GM12878 (cell line): ENCODE measurements at regions not wholly inside any gene's neighbourhood (a gene's known extent, or its start where the extent isn't known, plus 50 kb on each side); places are given as distances from the start of the nearest gene placed in this dataset.

ENCODE experiments used
- ATAC-seq: fragments of 200-7000 bp; cut with Tn5 transposase; 3 replicates; pipeline ENCODE4 v1.9.1; 2020; ENCODE audit warnings: mild to moderate bottlenecking, moderate library complexity
- BruUV-seq: library from RNA; stranded (reverse); fragments of 400-500 nt; replicated peaks from 2 replicates; lab custom pipeline; 2021; lab: Mats Ljungman, UMichigan
- CTCF ChIA-PET: fragments of 300-600 bp; sonication (Branson Sonifier 250); formaldehyde crosslinking; extraction: SDS; loops from one replicate; lab custom pipeline; 2021; ENCODE audit warnings: inconsistent platforms; lab: Yijun Ruan, JAX
- POLR2A ChIA-PET: fragments of 350-600 bp; formaldehyde crosslinking; extraction: SDS; loops from one replicate; lab custom pipeline; 2021; ENCODE audit warnings: inconsistent platforms; lab: Charles Lee
- RAD21 ChIA-PET: fragments of 300-600 bp; sonication (Branson Sonifier 250); formaldehyde crosslinking; loops from one replicate; lab custom pipeline; 2023; ENCODE audit warnings: antibody characterized with exemption; ENCODE audit not compliant: unreplicated experiment; lab: Charles Lee
- SMC1A ChIA-PET: fragments of 300-600 bp; sonication (Branson Sonifier 250); formaldehyde crosslinking; loops from one replicate; lab custom pipeline; 2023; ENCODE audit not compliant: unreplicated experiment, uncharacterized antibody; lab: Charles Lee
- DNase-seq: peaks from one replicate; pipeline ENCODE4 v3.0.0-alpha.2; 2011; ENCODE audit warnings: low read depth, low spot score
- FAIRE-seq: peaks from 3 replicates; lab custom pipeline; 2011; peaks lifted over from hg19 to GRCh38; lab: Jason Lieb, UNC
- H2AFZ ChIP-seq: 2 replicates; pipeline ENCODE4 v1.6.0; 2011; ENCODE audit warnings: low read depth, low read length, control low read depth; ENCODE audit not compliant: control insufficient read depth
- H3K27ac ChIP-seq: 2 replicates; pipeline ENCODE4 v1.5.1; 2011; ENCODE audit warnings: control low read depth; ENCODE audit not compliant: control insufficient read depth, insufficient read depth
- H3K27me3 ChIP-seq, 2 experiments: replicated peaks in 1 of 2; 2 replicates each; pipeline versions ENCODE4 v1.6.0 to v1.6.1; 2011; ENCODE audit warnings: low read length in 1 of 2; ENCODE audit not compliant: control insufficient read depth in 2 of 2, insufficient read depth in 2 of 2
- H3K36me3 ChIP-seq, 2 experiments: 2 replicates each; pipeline ENCODE4 v1.5.1; 2011; ENCODE audit warnings: low read length in 1 of 2; ENCODE audit not compliant: control insufficient read depth in 2 of 2, insufficient read depth in 2 of 2
- H3K4me1 ChIP-seq: 2 replicates; pipeline ENCODE4 v1.6.1; 2011; ENCODE audit warnings: mild to moderate bottlenecking, low read length, moderate library complexity, mixed read lengths; ENCODE audit not compliant: control insufficient read depth, insufficient read depth
- H3K4me2 ChIP-seq: 2 replicates; pipeline ENCODE4 v1.6.0; 2011; ENCODE audit warnings: control low read depth; ENCODE audit not compliant: control insufficient read depth, insufficient read depth
- H3K4me3 ChIP-seq: fragments of 200-600 bp; sonication (generic); 2 replicates; pipeline ENCODE4 v1.5.1; 2016
- H3K79me2 ChIP-seq: 2 replicates; pipeline ENCODE4 v1.6.0; 2011; ENCODE audit warnings: low read length; ENCODE audit not compliant: control insufficient read depth, insufficient read depth
- H3K9ac ChIP-seq: 2 replicates; pipeline ENCODE4 v1.8.0; 2011; ENCODE audit warnings: low read length, control low read depth, mixed read lengths; ENCODE audit not compliant: control insufficient read depth, insufficient read depth
- H3K9me3 ChIP-seq: replicated peaks from 3 replicates; pipeline ENCODE4 v1.5.1; 2011; ENCODE audit warnings: mild to moderate bottlenecking, low read length; ENCODE audit not compliant: control insufficient read depth, insufficient read depth
- H4K20me1 ChIP-seq: 2 replicates; pipeline ENCODE4 v1.6.0; 2011; ENCODE audit not compliant: control insufficient read depth, insufficient read depth
- BCL3 ChIP-seq: IDR thresholded peaks from 2 replicates; pipeline ENCODE4 v1.6.1; 2011; ENCODE audit warnings: borderline replicate concordance, low read depth, mild to moderate bottlenecking, moderate library complexity, low read length; ENCODE audit not compliant: insufficient read depth, poor library complexity, severe bottlenecking
- IRF5 ChIP-seq: fragments of 450-650 bp; IDR thresholded peaks from 2 replicates; pipeline ENCODE4 v1.6.1; 2017; ENCODE audit warnings: borderline replicate concordance
- MEF2B ChIP-seq: fragments of 450-650 bp; IDR thresholded peaks from 2 replicates; pipeline ENCODE4 v1.6.1; 2018; ENCODE audit warnings: mild to moderate bottlenecking, moderate library complexity; ENCODE audit not compliant: partially characterized antibody, poor library complexity, severe bottlenecking
- MXI1 ChIP-seq: fragments of 150-350 bp; IDR thresholded peaks from 2 replicates; pipeline ENCODE4 v1.6.1; 2011; ENCODE audit warnings: low read depth, mild to moderate bottlenecking, inconsistent platforms, low read length, improper control_type of control experiment
- MYB ChIP-seq: fragments of 150-350 bp; IDR thresholded peaks from 2 replicates; pipeline ENCODE4 v1.6.1; 2014; ENCODE audit warnings: mild to moderate bottlenecking, low read depth, low read length, borderline replicate concordance
- TAF1 ChIP-seq: IDR thresholded peaks from 2 replicates; pipeline ENCODE4 v1.6.1; 2011; ENCODE audit warnings: mild to moderate bottlenecking, low read depth, low read length, borderline replicate concordance
- WGBS: methylation state at CpG from one replicate; pipeline ENCODE4 v1.1.6; 2016; ENCODE audit warnings: low lambda C conversion rate; ENCODE audit not compliant: insufficient replicate concordance, insufficient coverage; ENCODE audit errors: missing lambda C conversion rate; 5-methylcytosine and 5-hydroxymethylcytosine counted together
- in situ Hi-C: fragments of 300-500 bp; cut with MboI; formaldehyde crosslinking; loops from 9 replicates; pipeline ENCODE4 v1.14.3; 2018; ENCODE audit warnings: mixed read lengths
- intact Hi-C: fragments of 100-400 bp; cut with micrococcal nuclease; formaldehyde crosslinking; loops from one replicate; pipeline ENCODE4 v1.14.2; 2022; ENCODE audit not compliant: unreplicated experiment

DNA sequence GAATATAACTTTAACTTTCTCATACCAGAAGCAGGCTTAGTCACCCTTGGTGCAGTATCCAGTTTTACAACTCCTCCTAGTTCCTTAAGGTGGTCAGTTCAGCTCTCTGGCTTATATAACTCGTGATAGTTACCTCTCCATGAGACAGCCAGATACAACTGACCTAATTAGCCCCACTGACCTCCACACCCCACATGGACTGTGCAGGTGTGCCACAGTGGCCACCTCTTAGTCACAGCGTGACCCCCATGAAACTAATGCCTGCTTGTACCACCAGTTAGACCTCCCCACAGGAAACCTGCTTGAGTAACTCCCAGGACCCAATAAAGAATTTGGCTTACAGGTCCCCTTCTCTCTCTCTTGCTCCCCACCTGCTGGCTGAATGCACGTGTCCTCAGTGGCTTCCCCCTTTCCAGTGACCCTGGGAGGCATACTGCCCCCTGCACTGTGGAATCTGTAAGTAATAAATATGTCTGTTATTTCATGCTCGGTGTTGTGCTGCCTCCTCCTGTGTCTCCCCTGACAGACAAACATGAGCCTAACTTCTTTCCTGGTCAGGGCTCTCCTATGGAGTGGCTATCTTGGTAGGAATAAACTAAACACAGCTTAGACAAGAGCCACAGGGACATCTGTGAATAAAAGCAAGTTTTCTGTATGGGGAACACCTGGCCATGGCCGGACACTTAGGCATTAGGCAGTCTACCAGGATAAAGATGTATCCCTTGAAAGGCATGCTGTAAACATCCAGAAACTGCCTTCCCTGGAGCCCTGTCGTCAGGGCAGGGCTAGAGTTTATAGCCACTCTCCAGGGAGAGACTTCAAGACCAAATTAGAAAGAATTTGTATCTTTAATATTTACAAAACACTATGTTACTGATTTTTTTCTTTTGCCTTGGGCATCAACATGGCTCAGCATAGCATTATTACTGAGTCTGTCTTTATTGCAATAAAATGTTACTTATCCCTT is 209.7 kb upstream of the BOD1L1 start (continued):
- TF ChIP-seq MXI1 (no peak), MEF2B (no peak), TAF1 (no peak)

DNA sequence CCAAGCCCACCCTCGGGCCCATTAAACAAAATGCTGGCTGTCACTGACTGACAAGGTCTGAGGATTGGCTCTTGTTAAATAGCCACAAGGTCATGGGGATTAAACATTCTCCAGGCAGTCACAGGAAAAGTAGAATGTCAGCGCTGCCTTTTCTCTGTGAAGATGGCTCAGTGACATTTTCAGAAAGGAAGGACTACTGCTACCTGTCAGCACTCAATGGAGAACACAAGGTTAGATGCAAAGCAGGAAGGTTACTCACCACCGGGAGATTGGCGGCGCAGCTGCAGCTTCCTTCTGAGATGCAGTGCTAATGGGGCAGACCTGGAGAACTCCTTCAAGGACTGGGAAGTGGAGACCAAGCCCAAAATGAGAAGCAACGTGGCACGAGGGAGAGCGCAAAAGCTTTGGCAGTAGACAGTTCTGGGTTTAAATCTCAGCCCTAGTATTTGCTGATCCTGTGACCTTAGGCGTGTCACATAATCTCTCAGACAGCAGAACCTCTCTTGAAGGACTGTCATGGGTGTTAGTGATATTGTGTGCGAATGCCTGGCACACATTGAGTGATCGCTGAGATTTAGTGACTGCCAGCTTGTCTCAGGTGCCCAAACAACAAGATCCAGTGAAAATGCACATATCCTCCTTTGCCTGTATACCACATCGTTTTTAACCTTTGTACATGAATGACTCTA is 213.1 kb upstream of the BOD1L1 start:
- H3K27me3 ChIP-seq, result no peaks in the 10 kb centered on the region
- intact Hi-C loops, result no loop called here
- DNase-seq, result no peak

More for the DNA sequence above, 213.1 kb upstream of the BOD1L1 start:
- POLR2A ChIA-PET, result no interaction called here
- no peak overlapping the region for H3K9ac ChIP-seq
- H2AFZ ChIP-seq, result no peak overlapping the region
- no peak overlapping the region for H3K4me2 ChIP-seq
- FAIRE-seq (no peak), ATAC-seq (no peak)
- no peaks in the 10 kb centered on the region for H3K4me1 ChIP-seq
- no peaks in the 10 kb centered on the region for H3K36me3 ChIP-seq
- in situ Hi-C loops, result no loop called here
- RAD21 ChIA-PET, result no interaction called here
- H3K27ac ChIP-seq, result no peak overlapping the region
- H3K9me3 ChIP-seq, result no peaks in the 10 kb centered on the region
- TF ChIP-seq MYB (no peak), BCL3 (peak; percentile 50), IRF5 (no peak)
- no peak overlapping the region for H3K4me3 ChIP-seq
- SMC1A ChIA-PET, result no interaction called here
- no peaks in the 10 kb centered on the region for H3K79me2 ChIP-seq
- 44% methylated on average over 12 of the region's 12 CpGs for WGBS
- no peaks in the 10 kb centered on the region for H4K20me1 ChIP-seq
- no TSS peak for BruUV-seq
- CTCF ChIA-PET, result no interaction called here
